GM19035 (cell line): ENCODE measurements at regions not wholly inside any gene's neighbourhood (a gene's known extent, or its start where the extent isn't known, plus 50 kb on each side); places are given as distances from the start of the nearest gene placed in this dataset.

Experiments used
- ATAC-seq: cut with Tn5 transposase; IDR thresholded peaks from one replicate; pipeline ENCODE4 v1.9.1; 2021; ENCODE audit not compliant: unreplicated experiment

DNA sequence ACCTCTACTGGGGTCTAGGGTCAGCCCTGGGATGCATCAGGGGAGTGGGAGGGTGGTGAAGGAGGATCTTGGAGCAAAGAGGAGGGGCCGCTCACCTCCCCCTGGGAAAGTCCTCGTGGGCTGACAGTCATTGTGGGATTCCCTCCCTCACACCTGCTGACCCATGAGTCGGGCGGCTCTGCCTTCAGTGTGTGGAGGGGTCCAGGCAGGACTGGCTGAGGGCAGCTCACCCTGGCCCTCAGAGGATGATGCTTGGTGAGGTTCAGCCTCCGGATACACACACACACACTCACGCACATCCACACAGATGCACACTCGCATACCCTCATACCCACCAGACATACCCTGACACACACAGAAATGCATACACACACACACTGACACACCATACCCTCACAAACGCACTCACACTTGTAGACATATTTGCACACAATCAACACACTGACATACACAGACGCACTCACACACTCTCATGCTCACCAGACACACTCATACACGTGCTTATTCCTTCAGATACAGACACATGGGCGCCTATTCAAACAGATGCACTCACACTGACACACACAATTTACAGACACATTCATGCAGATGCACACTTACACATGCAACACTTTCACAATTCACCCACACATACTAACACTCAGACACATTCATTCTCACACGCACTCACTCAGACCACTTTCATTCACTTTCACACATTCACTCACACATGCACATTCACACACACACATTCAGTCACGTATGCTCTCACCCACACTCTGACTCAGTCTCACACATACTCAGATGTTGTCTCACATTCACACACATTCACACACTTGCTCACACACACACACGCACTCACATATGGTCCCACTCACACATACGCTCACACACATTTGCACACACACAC, 105.1 kb upstream of the RPL38 start:
- ATAC-seq = no peak

DNA sequence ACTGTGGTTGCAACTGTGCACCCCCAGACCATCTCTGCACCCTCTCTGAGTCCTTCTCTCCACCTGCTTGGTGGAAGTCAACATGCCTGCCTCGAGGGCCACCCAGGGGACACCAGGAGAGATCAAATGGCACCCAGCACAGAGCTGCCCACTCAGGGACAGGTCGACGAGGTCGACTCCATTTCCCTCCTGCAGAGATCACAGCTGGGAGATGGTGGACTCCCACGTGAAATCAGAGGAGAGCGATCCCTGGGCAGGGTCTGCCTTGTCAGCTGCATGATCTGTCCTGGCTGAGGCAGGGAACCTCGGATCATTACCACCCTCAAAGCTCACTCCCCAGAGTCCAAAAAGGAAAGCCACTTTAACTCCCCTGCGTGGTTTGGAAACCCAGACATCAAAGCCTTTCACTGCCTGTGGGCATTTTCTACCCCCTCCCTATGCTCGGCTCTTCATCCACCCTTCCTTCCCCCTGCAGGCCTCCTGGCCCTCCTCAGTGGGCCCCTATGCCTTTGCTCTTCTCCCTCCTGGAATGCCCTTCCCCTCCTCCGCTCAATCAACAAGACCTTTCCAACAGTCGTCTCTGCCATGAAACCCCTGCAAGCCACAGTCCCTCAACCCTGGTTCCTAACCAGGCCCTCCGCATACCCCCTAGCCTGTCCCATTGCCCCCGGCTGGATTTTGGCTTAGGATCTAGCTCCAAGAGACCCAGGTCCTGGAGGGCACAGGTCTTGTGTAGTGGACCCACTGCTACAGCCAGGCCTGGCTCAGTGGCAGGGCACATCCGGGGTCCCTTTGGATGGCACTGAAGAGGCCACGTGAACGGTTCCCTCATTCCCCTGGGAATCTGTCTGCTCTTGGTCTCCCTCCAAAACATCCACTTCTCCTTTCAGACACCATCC, 103.8 kb upstream of the RPL38 start:
- no peak for ATAC-seq

DNA sequence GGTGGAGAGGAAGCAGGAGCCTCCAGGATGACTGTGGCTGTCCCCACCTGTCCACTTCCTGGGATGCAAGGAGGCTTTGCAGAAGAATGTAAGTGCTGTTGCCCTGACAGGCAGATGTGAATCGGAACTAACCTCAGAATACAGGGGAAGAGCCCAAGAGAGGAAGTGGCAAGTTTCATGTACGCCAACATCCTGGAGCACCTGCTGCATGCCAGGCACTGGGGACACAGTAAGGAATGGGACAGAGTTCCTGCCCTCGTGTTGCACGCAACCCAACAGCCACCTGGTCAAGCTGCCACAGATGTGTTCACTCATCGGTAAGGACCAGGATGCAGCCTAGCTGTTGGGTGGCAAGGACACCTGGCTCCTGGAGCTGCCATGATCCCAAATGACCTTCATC, 98.6 kb upstream of the RPL38 start:
- ATAC-seq = no peak

DNA sequence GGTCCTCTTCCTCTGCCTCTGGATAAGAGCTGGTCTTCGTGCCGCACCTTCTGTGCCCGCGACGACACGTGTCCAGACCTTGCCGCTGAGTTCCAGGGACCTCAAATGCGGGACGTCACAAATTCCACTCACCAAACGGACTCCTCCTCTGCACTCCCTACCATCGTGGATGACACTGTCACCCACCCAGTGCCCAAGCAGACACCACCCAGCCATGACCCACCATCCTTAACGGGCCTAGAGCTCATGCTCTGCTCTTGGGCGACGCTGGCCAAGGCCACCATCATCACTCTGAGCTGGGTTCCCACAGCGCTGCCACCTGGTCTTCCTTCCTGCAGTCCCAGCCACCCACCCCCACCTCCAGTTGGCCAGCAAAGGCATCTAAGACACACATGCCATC, 96.4 kb upstream of the RPL38 start:
- ATAC-seq = no peak

DNA sequence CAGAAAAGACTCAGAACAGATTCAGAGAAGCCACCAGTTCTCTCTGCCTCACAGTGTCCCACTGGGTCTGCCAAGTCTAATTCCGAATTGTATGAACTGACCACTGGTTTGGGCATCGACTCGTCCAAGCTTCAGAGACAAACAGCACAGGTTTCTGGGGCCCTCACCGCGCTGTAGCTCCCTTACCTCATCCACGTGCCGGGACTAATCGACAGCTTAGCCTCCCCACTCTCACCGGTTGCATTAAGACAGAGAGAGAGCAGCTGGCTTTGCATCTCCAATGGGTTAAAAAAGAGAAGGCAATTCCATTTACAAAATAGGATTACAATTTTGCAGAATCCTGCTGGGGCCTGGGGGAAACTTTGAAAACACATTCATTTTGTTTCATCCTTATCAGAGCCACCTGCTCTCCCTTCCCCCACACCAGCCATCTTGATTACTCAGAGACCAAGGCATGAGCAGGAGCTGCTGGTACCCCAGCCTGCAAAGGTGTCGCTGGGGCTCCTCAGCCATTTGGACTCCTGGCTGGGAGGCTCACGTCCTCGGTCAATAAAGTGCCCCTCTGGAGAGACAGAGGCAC, 95.3 kb upstream of the RPL38 start:
- ATAC-seq = no peak

DNA sequence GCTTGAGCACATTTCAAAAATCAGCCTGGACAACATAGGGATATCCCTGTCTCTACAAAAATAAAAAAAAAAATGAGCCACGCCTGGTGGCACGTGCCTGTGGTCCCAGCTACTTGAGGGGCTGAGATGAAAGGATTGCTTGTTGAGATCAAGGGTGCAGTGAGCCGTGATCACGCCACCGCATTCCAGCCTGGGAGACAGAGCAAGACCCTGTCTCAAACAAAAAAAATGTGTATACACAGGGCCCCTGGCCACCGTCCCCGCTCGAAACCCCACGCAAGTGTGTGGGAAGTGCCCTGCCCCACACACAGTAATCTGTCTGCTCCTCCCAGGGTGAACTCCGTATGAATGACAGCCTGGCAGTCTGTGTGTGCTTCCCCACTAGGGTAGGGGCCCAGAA, 93.0 kb upstream of the RPL38 start:
- ATAC-seq = no peak

DNA sequence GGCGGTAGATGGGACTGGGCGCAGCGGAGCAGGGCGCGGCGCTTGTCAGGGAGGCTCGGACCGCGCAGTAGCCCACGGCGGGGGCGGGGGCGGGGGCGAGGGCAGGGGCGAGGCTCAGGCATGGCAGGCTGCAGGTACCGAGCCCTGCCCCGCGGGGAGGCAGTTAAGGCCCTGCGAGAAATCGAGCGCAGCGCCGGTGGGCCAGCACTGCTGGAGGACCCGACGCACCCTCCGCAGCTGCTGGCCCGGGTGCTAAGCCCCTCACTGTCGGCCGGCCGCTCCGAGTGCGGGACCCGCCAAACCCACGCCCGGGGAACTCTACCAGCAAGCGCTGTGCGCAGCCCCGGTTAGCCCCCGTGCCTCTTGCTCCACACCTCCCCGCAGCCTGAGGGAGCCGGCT, 90.2 kb upstream of the RPL38 start:
- ATAC-seq = no peak

DNA sequence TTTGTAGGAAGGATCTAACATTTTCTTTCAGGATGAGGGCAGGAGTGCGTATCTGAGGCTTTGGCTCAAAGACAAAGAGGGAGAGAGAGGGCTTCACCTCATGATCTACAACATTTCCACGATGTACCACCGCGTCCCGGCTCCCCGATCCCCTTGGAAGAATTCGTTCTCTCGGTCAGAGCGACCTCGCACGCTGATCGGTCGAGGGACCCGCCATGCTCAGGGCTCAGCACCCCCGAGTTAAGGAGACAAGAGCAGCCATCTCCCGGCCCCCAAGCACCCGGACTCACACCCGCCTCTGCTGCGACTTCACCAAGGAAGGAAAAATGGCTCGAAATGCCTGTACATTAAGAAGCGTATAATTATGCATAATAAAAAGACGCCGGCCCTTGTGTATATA, 89.5 kb upstream of the RPL38 start:
- no peak for ATAC-seq

DNA sequence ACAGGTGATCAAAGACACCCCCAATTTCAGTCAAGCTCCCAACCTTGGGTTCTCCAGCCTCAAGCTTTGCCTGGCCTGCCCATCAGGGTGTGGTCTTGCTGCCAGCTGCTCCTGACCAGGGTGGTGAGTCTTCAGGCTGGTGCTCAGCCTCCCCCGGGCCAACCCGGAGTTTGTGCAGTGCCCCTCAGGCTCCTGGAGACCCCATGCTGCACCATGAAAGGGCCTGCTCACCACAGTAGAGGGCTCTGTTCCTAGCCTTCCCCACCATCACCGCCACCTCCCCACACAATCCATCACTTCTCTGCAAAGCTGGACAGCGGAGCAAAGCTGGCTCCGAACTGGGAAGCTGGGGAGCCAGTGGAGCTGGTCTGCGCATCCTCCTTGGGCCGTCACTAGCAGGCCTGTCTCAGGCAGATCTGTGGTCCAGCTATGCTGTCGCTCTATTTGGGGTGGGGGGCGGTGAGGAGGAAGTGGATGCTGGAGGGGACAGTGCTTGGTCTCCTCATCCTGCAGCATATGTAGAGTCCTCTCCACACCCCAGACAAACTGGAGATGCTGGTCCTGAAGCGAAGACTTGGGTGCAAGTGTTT, 88.5 kb upstream of the RPL38 start:
- no peak for ATAC-seq

DNA sequence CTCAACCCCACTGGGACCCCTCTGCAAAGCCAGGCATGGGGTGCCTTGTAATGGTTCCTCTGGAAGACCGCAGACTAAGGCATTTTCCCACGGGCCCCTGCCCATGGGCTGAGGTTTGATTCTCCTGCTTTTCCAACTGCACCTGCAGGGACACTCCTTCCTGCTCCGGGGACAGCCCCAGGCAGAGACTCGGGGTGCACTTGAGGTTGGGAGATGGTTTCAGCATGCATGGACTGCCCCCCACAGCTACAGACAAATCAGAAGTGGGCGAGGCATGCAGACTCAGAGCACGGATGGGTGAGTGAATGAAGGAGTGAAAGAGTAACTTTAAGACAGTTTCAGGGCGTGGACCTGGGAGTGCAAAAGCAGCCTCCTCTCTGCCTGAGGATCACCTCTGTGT, 87.9 kb upstream of the RPL38 start:
- no peak for ATAC-seq

DNA sequence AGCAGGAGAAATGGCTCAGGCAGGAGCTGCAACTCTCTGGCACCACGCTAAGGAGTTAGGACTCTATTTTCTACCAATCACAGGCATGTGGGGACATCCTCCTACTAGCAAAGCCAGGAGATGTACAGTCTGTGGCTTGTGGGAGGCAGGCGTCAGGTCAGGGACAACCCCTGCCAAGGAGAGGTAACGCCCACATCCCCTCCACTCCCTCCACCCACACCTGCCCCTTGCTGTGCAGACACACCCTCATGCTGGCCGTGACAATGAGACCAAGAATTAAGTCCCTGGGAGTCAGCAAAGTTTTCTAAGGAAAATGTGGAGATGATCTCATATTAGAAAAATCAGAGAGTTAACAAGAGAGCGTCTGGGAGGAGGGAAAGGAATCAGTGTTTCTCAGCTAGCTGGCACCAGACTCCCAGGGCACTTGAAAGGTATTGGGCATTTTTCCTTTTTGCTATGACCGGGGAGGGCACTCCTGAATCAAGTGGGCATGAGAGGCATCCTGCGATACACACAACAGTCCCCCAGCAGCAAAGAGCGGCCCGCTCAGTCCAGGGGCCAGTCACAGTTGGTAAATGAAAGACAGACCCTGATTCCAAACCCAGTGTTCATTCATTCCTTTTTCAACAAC, 87.3 kb upstream of the RPL38 start:
- ATAC-seq = no peak

DNA sequence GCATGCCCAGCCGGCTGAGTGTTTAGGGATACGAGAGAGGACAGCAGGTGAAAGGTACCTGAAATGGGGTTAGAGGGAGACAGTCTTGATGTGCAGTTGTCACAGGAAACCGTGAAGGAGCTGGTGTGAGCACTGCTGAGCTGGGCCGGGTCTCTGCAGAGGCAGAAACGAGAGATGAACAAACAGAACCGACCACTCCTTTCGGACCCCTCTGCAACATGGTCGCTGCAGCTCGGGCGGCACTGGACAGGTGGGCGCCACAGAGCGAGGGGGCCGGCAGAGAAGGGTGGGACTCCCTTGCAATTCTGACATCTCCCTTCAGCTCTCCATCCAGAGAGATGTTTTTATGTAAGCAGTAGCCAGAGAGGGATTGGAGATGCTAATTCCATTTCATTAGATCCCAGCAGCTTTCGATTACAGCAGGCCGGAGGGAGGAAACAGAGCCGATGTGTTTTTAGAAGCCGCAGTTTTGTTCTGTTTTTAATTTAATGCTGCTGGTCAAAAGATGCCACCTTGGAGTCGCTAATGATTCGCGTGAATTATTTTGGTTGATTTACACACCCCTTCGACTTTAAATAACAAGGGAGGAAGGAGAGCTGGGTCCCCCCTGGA, 86.3 kb upstream of the RPL38 start:
- no peak for ATAC-seq

DNA sequence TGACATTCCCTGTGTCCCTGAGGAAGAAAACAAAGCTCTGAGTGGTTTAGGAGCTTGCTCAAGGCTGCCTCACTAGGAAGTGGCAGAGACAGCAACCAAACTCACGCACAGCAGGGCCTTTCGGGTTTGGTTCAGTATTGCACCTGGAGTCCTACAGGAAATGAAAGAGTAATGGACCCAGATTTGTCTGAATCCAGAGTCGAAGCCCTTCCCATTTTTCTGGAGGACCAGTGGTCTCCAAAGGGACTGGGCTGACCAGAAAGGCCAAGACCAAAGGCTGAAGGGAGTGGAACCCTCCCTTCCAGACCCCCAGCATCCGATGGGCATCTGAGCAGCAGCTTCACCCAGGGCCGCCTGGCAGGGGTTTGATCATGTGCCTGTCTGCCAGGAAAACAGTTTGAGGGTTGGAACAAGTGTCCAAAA, 85.5 kb upstream of the RPL38 start:
- ATAC-seq = no peak

DNA sequence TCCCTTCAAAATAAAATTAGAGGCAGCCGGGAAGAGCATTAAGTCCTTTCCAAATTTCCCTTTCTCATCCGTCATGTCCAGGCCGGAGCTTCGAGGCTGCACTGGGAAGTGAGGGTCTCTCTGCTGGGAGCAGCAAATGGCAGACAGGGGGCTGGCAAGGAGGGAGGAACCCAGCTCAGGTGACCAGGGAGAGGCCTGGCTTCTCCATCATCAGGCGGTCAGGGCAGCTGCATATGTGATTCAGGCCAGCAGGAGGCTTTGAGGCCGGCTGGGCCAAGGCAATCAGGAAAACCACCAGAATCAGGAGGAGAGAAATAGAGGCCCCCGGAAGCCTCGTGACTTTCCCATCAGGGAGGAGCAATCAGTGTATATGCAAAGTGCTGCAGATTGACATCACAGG, 85.0 kb upstream of the RPL38 start:
- no peak for ATAC-seq

DNA sequence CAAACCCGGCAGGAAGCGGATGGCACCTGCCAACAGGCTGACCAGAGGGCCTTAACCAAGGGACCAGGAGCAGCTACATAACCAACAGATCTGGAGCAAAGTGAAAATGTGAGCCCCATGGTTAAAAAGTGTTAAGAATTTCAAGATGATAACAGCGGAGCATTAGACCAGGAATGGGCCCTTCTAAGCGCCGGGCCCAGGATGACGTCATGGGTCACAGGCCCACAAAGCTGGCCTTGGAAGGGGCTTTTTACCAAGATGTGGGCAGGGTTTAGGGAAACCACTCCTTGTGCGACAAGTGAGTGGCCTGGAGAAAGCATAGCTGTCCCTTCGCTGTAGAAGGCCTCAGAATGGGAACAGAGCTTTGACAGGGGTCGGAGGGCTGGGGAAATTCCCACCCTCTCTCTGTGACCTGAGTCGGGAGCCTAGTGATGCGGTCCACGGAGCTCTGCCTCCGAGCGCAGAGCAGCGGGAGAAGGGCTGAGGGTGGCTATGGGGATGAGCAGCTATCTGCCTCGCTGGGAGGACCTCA, 84.4 kb upstream of the RPL38 start:
- no peak for ATAC-seq

DNA sequence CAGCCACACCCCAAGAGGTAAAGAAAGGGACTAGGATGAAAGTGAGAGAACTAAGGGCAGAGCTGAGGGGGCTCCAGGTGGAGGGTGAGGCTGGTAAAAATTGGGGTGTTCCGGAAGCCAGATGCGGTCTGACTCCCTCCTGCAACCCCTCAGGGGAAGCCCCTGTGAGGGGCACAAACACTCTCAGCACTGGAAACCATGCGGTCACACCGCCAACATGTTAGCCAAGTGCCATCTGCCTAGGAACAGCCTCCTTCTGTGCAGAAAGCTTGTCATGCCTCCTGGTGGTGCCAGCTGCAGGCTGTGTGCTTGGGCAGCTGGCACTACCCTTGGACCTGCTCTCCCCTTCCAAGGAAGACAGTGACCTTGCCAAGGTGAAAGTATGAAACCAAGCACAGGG, 83.5 kb upstream of the RPL38 start:
- no peak for ATAC-seq

DNA sequence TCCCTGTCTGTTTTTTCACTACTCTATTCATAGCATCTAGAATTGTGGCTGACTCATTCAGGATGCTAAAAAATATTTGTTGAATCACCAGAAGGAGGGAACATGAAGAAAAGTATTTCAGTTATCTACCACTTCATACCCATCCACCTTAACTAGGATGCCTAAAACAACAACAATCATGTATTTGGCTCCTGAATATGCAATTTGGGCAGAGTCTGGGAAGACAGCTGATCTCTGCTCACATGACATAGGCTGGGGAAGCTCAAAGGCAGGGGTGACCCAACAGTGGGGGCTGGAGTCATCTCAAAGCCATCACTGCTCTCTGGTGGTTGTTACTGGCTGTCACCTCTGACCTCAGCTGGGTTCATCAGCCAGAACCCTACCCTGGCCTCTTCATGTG, 80.1 kb upstream of the RPL38 start:
- ATAC-seq = no peak

DNA sequence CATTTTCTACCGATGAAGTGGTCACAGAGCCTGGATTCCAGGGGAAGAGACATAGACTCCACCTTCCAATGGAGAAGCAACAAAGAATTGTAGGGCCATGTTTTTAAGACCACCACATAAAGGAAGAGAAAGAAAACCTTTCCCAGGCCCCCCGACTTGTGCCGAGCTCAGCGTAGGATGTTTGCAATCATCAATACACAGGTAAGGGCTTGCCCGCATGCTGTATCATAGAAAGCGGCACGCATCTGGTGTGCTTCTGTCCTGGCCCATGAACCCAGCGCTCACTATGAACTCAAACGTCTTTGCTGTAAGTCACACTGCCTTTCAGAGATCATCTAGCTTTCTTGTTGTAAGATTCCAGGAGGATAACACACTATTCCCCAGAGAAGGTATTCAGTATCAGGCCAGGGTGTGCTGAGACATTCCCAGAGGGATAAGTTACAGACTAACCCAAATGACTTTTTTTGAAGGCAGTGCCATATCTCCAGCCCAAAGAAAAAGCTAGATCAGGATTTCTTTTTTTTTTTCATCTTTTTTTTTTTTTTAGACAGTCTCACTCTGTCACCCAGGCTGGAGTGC, 79.5 kb upstream of the RPL38 start:
- no peak for ATAC-seq

DNA sequence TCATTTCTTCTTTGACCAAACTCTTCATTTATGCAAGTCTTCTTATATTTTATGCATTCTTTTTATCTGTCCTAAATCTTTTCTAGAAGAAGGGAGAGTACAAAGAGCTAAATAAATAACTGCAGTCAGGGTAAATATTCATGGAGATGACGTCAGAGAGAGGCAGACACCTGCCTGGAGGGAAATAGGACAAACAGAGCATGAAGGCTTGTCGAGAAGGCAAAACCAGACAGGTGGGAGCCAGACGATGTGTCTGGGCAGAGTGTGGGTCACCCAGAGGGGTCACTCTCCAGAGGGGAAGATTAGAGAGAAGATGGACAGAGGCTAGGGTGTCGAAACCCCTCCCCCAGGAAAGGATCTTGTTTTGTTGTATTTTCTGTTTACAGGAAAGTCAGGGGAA, 78.3 kb upstream of the RPL38 start:
- no peak for ATAC-seq
